ENCODE measurements at regions not wholly inside any gene's neighbourhood (a gene's known extent, or its start where the extent isn't known, plus 50 kb on each side); places are given as distances from the start of the nearest gene placed in this dataset.

- H3K36me3 ChIP-seq, result no peaks in the 10 kb centered on the region
- no peaks in the 10 kb centered on the region for H3K27me3 ChIP-seq
- no peak overlapping the region for H3K4me3 ChIP-seq
- no peak for DNase-seq (ENCODE audit: low spot score in 2 of 2)
- H3K27ac ChIP-seq, result no peak overlapping the region
- peaks cover 17% of the 10 kb centered on the region for H3K4me1 ChIP-seq
- no peaks in the 10 kb centered on the region for H3K9me3 ChIP-seq
- 24% methylated on average over 1 of the region's 1 CpG for WGBS
- TF ChIP-seq EP300 (IDR thresholded peaks at IDR 0.05) (no peak), POLR2A (IDR thresholded peaks at IDR 0.05) (no peak), POLR2AphosphoS5 (IDR thresholded peaks at IDR 0.05) (no peak)
- TF ChIP-seq, protein P1, sequence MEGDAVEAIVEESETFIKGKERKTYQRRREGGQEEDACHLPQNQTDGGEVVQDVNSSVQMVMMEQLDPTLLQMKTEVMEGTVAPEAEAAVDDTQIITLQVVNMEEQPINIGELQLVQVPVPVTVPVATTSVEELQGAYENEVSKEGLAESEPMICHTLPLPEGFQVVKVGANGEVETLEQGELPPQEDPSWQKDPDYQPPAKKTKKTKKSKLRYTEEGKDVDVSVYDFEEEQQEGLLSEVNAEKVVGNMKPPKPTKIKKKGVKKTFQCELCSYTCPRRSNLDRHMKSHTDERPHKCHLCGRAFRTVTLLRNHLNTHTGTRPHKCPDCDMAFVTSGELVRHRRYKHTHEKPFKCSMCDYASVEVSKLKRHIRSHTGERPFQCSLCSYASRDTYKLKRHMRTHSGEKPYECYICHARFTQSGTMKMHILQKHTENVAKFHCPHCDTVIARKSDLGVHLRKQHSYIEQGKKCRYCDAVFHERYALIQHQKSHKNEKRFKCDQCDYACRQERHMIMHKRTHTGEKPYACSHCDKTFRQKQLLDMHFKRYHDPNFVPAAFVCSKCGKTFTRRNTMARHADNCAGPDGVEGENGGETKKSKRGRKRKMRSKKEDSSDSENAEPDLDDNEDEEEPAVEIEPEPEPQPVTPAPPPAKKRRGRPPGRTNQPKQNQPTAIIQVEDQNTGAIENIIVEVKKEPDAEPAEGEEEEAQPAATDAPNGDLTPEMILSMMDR (IDR thresholded peaks at IDR 0.05), result no peak
These were observed 92.0 kb downstream of the LSMEM1 start for GRCh38 chr7:112572669-112573301.

- TF ChIP-seq, protein P1 (IDR thresholded peaks at IDR 0.05), result no peak
- no peak for TF ChIP-seq EP300 (IDR thresholded peaks at IDR 0.05)
- TF ChIP-seq POLR2AphosphoS5 (IDR thresholded peaks at IDR 0.05), result no peak
- TF ChIP-seq POLR2A (IDR thresholded peaks at IDR 0.05), result no peak
- no peak overlapping the region for H3K4me3 ChIP-seq
- H3K27me3 ChIP-seq, result no peaks in the 10 kb centered on the region
- 38% methylated on average over 6 of the region's 6 CpGs for WGBS
- H3K9me3 ChIP-seq, result no peaks in the 10 kb centered on the region
- no peak for DNase-seq (ENCODE audit: low spot score in 2 of 2)
- H3K36me3 ChIP-seq, result no peaks in the 10 kb centered on the region
- H3K4me1 ChIP-seq, result peaks cover 17% of the 10 kb centered on the region
- H3K27ac ChIP-seq, result no peak overlapping the region
These were observed 92.7 kb downstream of the LSMEM1 start for GRCh38 chr7:112573302-112574039.

DNA sequence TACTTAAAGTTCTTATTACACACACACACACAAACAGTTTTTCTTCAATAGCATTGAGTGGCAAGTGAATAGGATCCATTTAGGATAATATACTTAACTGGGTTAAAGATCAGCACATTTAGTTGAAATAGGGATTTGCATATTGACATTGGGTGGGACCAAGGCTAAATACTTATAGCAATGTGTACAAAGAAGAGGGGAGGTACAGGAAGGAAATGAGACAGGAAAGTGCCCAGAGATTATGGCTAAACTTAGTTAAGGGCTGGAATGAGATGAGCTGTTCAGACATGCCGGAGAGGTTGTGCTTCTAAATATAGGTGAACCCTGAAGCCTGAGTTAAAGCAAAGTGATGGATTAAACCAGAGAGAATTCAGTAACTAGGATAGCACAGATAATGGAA, 95.1 kb downstream of the LSMEM1 start:
- Histone ChIP-seq H3K27me3 (no peaks in the 10 kb centered on the region), H3K27ac (no peak overlapping the region), H3K4me3 (no peak overlapping the region), H3K9me3 (no peaks in the 10 kb centered on the region), H3K4me1 (peaks cover 17% of the 10 kb centered on the region), H3K36me3 (no peaks in the 10 kb centered on the region)
- 72% methylated on average over 1 of the region's 1 CpG for WGBS
- DNase-seq (ENCODE audit: low spot score in 2 of 2), result no peak
- TF ChIP-seq, protein P1 (IDR thresholded peaks at IDR 0.05), result no peak
- TF ChIP-seq EP300 (IDR thresholded peaks at IDR 0.05), result no peak
- no peak for TF ChIP-seq POLR2A (IDR thresholded peaks at IDR 0.05)
- no peak for TF ChIP-seq POLR2AphosphoS5 (IDR thresholded peaks at IDR 0.05)

GRCh38 chr7:112579388-112579787, 98.6 kb downstream of the LSMEM1 start:
- WGBS, result 77% methylated on average over 4 of the region's 4 CpGs

More at GRCh38 chr7:112579388-112579787, 98.6 kb downstream of the LSMEM1 start:
- Histone ChIP-seq H3K4me1 (no peaks in the 10 kb centered on the region), H3K27me3 (no peaks in the 10 kb centered on the region), H3K36me3 (no peaks in the 10 kb centered on the region), H3K27ac (no peak overlapping the region), H3K9me3 (no peaks in the 10 kb centered on the region), H3K4me3 (no peak overlapping the region)
- TF ChIP-seq POLR2AphosphoS5 (IDR thresholded peaks at IDR 0.05), result no peak
- no peak for TF ChIP-seq EP300 (IDR thresholded peaks at IDR 0.05)
- TF ChIP-seq, protein P1 (IDR thresholded peaks at IDR 0.05), result no peak
- no peak for TF ChIP-seq POLR2A (IDR thresholded peaks at IDR 0.05)
- no peak for DNase-seq (ENCODE audit: low spot score in 2 of 2)

Measured in suprapubic skin (tissue), 4 donors.